ENCODE measurements at regions not wholly inside any gene's neighbourhood (a gene's known extent, or its start where the extent isn't known, plus 50 kb on each side); places are given as distances from the start of the nearest gene placed in this dataset.
"Not testable (repeated sequence)": the region's sequence is repeated elsewhere in the genome, so short reads cannot be mapped to it uniquely, and the experiment has no call there.

- intact Hi-C loops (cut with DNase I, micrococcal nuclease) = no loop called here
- TF ChIP-seq CTCF (IDR thresholded peaks at IDR 0.05) = no peak
- DNase-seq = no peak
- H3K4me1 Mint-ChIP-seq (ENCODE audit: low read depth) = no peaks in the 10 kb centered on the region
- H3K27ac Mint-ChIP-seq = no peak overlapping the region
- CTCF ChIA-PET = no interaction called here
- no peak for ATAC-seq (ENCODE audit: poor library complexity)
- no peak overlapping the region for H3K4me3 ChIP-seq (ENCODE audit: low read length)
- H3K4me3 Mint-ChIP-seq = no peak overlapping the region
- peaks cover 6% of the 10 kb centered on the region for H3K4me1 ChIP-seq (ENCODE audit: insufficient read depth, low read length)
- H3K27me3 ChIP-seq (ENCODE audit: control insufficient read depth in 1 of 2, insufficient read depth in 2 of 2, low read length in 2 of 2) = no peaks in the 10 kb centered on the region
- H3K27ac ChIP-seq (ENCODE audit: low read depth in 1 of 2, low read length in 2 of 2) = no peak overlapping the region
- H3K27me3 Mint-ChIP-seq = no peaks in the 10 kb centered on the region
- POLR2A ChIA-PET = no interaction called here
- no peaks in the 10 kb centered on the region for H3K9me3 ChIP-seq (ENCODE audit: control insufficient read depth in 1 of 2, insufficient read depth in 1 of 2, low read length in 2 of 2)
- no peaks in the 10 kb centered on the region for H3K36me3 Mint-ChIP-seq (ENCODE audit: low read depth)
- no peaks in the 10 kb centered on the region for H3K9me3 Mint-ChIP-seq
- H3K36me3 ChIP-seq (ENCODE audit: insufficient read depth, low read length) = no peaks in the 10 kb centered on the region
Observed at GRCh38 chr2:100713106-100713505, 106.8 kb upstream of the NPAS2 start.

GRCh38 chr2:100714396-100715010, 105.4 kb upstream of the NPAS2 start:
- H3K36me3 ChIP-seq (ENCODE audit: insufficient read depth, low read length); intact Hi-C loops (cut with DNase I, micrococcal nuclease): not testable (repeated sequence)

GRCh38 chr2:100715861-100716260, 104.1 kb upstream of the NPAS2 start:
- not testable (repeated sequence) for ATAC-seq (ENCODE audit: poor library complexity)

More at GRCh38 chr2:100714396-100715010, 105.4 kb upstream of the NPAS2 start:
- H3K27ac ChIP-seq (ENCODE audit: low read depth in 1 of 2, low read length in 2 of 2); H3K36me3 Mint-ChIP-seq (ENCODE audit: low read depth); POLR2A ChIA-PET; H3K4me3 Mint-ChIP-seq; H3K9me3 ChIP-seq (ENCODE audit: control insufficient read depth in 1 of 2, insufficient read depth in 1 of 2, low read length in 2 of 2); H3K27ac Mint-ChIP-seq; CTCF ChIA-PET; H3K9me3 Mint-ChIP-seq; H3K4me1 ChIP-seq (ENCODE audit: insufficient read depth, low read length); H3K4me1 Mint-ChIP-seq (ENCODE audit: low read depth); DNase-seq; H3K27me3 ChIP-seq (ENCODE audit: control insufficient read depth in 1 of 2, insufficient read depth in 2 of 2, low read length in 2 of 2); H3K4me3 ChIP-seq (ENCODE audit: low read length); H3K27me3 Mint-ChIP-seq; ATAC-seq (ENCODE audit: poor library complexity): not testable (repeated sequence)

GRCh38 chr2:100716581-100716980, 103.4 kb upstream of the NPAS2 start:
- no peak for DNase-seq
- Histone ChIP-seq H3K27me3 (ENCODE audit: control insufficient read depth in 1 of 2, insufficient read depth in 2 of 2, low read length in 2 of 2) (no peaks in the 10 kb centered on the region), H3K4me1 (ENCODE audit: insufficient read depth, low read length) (no peaks in the 10 kb centered on the region), H3K4me3 (ENCODE audit: low read length) (no peak overlapping the region), H3K27ac (ENCODE audit: low read depth in 1 of 2, low read length in 2 of 2) (no peak overlapping the region), H3K9me3 (ENCODE audit: control insufficient read depth in 1 of 2, insufficient read depth in 1 of 2, low read length in 2 of 2) (no peaks in the 10 kb centered on the region), H3K36me3 (ENCODE audit: insufficient read depth, low read length) (no peaks in the 10 kb centered on the region)
- ChIA-PET CTCF (no interaction called here), POLR2A (no interaction called here)
- Mint-ChIP-seq H3K4me3 (no peak overlapping the region), H3K27ac (no peak overlapping the region), H3K36me3 (ENCODE audit: low read depth) (no peaks in the 10 kb centered on the region), H3K27me3 (no peaks in the 10 kb centered on the region), H3K9me3 (no peaks in the 10 kb centered on the region), H3K4me1 (ENCODE audit: low read depth) (no peaks in the 10 kb centered on the region)
- no peak for TF ChIP-seq CTCF (IDR thresholded peaks at IDR 0.05)
- ATAC-seq (ENCODE audit: poor library complexity) = no peak
- intact Hi-C loops (cut with DNase I, micrococcal nuclease) = no loop called here

More at GRCh38 chr2:100715861-100716260, 104.1 kb upstream of the NPAS2 start:
- H3K27me3 Mint-ChIP-seq; CTCF ChIA-PET; H3K36me3 Mint-ChIP-seq (ENCODE audit: low read depth); H3K27ac Mint-ChIP-seq; POLR2A ChIA-PET; H3K4me1 ChIP-seq (ENCODE audit: insufficient read depth, low read length); H3K4me3 Mint-ChIP-seq; H3K36me3 ChIP-seq (ENCODE audit: insufficient read depth, low read length); H3K4me3 ChIP-seq (ENCODE audit: low read length); H3K9me3 ChIP-seq (ENCODE audit: control insufficient read depth in 1 of 2, insufficient read depth in 1 of 2, low read length in 2 of 2); H3K9me3 Mint-ChIP-seq; H3K27me3 ChIP-seq (ENCODE audit: control insufficient read depth in 1 of 2, insufficient read depth in 2 of 2, low read length in 2 of 2); intact Hi-C loops (cut with DNase I, micrococcal nuclease); H3K27ac ChIP-seq (ENCODE audit: low read depth in 1 of 2, low read length in 2 of 2); DNase-seq; H3K4me1 Mint-ChIP-seq (ENCODE audit: low read depth): not testable (repeated sequence)
